GM12891 (cell line): ENCODE measurements at regions not wholly inside any gene's neighbourhood (a gene's known extent, or its start where the extent isn't known, plus 50 kb on each side); places are given as distances from the start of the nearest gene placed in this dataset.

Experiments
- POLR2A ChIP-seq: IDR thresholded peaks from 2 replicates; pipeline ENCODE4 v1.6.1; 2011; ENCODE audit warnings: low read depth, low read length, control low read depth
- POLR2AphosphoS5 ChIP-seq: IDR thresholded peaks from 2 replicates; pipeline ENCODE4 v1.6.1; 2011; ENCODE audit warnings: low read depth, low read length, control low read depth
- SPI1 ChIP-seq: IDR thresholded peaks from 2 replicates; pipeline ENCODE4 v1.6.1; 2011; ENCODE audit warnings: low read depth, low read length, control low read depth
- TAF1 ChIP-seq: IDR thresholded peaks from 2 replicates; pipeline ENCODE4 v1.6.1; 2011; ENCODE audit warnings: low read depth, low read length, control low read depth

DNA sequence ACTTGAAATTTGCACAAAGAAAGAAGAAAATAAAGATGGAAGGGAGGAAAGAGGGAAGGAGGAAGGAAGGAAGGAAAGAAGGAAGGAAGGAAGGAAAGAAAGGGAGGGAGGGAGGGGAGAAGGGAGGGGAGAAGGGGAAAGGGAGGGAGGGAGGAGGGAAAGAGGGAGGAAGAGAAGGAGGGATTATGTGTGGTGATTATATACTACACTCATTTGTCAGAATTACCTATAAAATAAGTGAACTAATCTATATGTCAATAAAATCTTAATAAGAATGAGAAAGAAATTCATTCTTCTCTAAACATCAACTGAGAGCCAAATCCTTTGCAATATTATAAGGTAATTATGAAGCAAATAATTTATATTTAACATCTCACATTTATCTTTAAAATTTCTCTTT, 77.9 kb upstream of the TFAP2D start:
- TF ChIP-seq POLR2A: no peak
- no peak for TF ChIP-seq TAF1
- TF ChIP-seq POLR2AphosphoS5: no peak
- TF ChIP-seq SPI1: no peak
